ENCODE measurements at regions not wholly inside any gene's neighbourhood (a gene's known extent, or its start where the extent isn't known, plus 50 kb on each side); places are given as distances from the start of the nearest gene placed in this dataset.

- Mint-ChIP-seq H3K9me3 (peaks cover 4% of the 10 kb centered on the region), H3K27ac (no peak overlapping the region), H3K4me3 (ENCODE audit: low read depth) (no peak overlapping the region)
These were observed 243.0 kb upstream of the RPL38 start for GRCh38 chr17:73960469-73960868.

GRCh38 chr17:73962308-73962707 lies 241.2 kb upstream of the RPL38 start:
- no peak for DNase-seq (ENCODE audit: low spot score)
- H3K4me1 Mint-ChIP-seq (ENCODE audit: low read depth) = no peaks in the 10 kb centered on the region
- H3K27me3 Mint-ChIP-seq (ENCODE audit: low read depth) = peaks cover 11% of the 10 kb centered on the region
- H3K36me3 Mint-ChIP-seq (ENCODE audit: low read depth) = no peaks in the 10 kb centered on the region
- no peak overlapping the region for H3K27ac Mint-ChIP-seq
- H3K9me3 Mint-ChIP-seq = peaks cover 4% of the 10 kb centered on the region
- intact Hi-C loops (cut with micrococcal nuclease) = no loop called here
- no peak overlapping the region for H3K4me3 Mint-ChIP-seq (ENCODE audit: low read depth)

More at GRCh38 chr17:73960469-73960868, 243.0 kb upstream of the RPL38 start:
- Mint-ChIP-seq H3K27me3 (ENCODE audit: low read depth) (peaks cover 8% of the 10 kb centered on the region), H3K4me1 (ENCODE audit: low read depth) (no peaks in the 10 kb centered on the region), H3K36me3 (ENCODE audit: low read depth) (no peaks in the 10 kb centered on the region)
- intact Hi-C loops (cut with micrococcal nuclease) = no loop called here
- no peak for DNase-seq (ENCODE audit: low spot score)

GRCh38 chr17:73968680-73969079 lies 234.8 kb upstream of the RPL38 start:
- no peaks in the 10 kb centered on the region for H3K36me3 Mint-ChIP-seq (ENCODE audit: low read depth)
- no peak overlapping the region for H3K4me3 Mint-ChIP-seq (ENCODE audit: low read depth)
- peaks cover 4% of the 10 kb centered on the region for H3K9me3 Mint-ChIP-seq
- no peak overlapping the region for H3K27ac Mint-ChIP-seq
- peaks cover 20% of the 10 kb centered on the region for H3K27me3 Mint-ChIP-seq (ENCODE audit: low read depth)
- H3K4me1 Mint-ChIP-seq (ENCODE audit: low read depth) = no peaks in the 10 kb centered on the region
- intact Hi-C loops (cut with micrococcal nuclease) = no loop called here
- DNase-seq (ENCODE audit: low spot score) = no peak

- H3K4me3 Mint-ChIP-seq (ENCODE audit: low read depth) = no peak overlapping the region
- H3K36me3 Mint-ChIP-seq (ENCODE audit: low read depth) = no peaks in the 10 kb centered on the region
- no peak for DNase-seq (ENCODE audit: low spot score)
- H3K27ac Mint-ChIP-seq = no peak overlapping the region
- peaks cover 14% of the 10 kb centered on the region for H3K27me3 Mint-ChIP-seq (ENCODE audit: low read depth)
- H3K4me1 Mint-ChIP-seq (ENCODE audit: low read depth) = no peaks in the 10 kb centered on the region
- H3K9me3 Mint-ChIP-seq = peaks cover 4% of the 10 kb centered on the region
- intact Hi-C loops (cut with micrococcal nuclease) = no loop called here
These were observed 233.5 kb upstream of the RPL38 start for GRCh38 chr17:73969956-73970355.

GRCh38 chr17:73971127-73971526 lies 232.4 kb upstream of the RPL38 start:
- DNase-seq (ENCODE audit: low spot score) = no peak
- intact Hi-C loops (cut with micrococcal nuclease) = no loop called here
- Mint-ChIP-seq H3K4me1 (ENCODE audit: low read depth) (no peaks in the 10 kb centered on the region), H3K27ac (no peak overlapping the region), H3K9me3 (no peaks in the 10 kb centered on the region), H3K36me3 (ENCODE audit: low read depth) (no peaks in the 10 kb centered on the region), H3K4me3 (ENCODE audit: low read depth) (no peak overlapping the region), H3K27me3 (ENCODE audit: low read depth) (peaks cover 12% of the 10 kb centered on the region)

GRCh38 chr17:73972056-73972455 lies 231.4 kb upstream of the RPL38 start:
- no peaks in the 10 kb centered on the region for H3K36me3 Mint-ChIP-seq (ENCODE audit: low read depth)
- H3K4me3 Mint-ChIP-seq (ENCODE audit: low read depth) = no peak overlapping the region
- H3K27me3 Mint-ChIP-seq (ENCODE audit: low read depth) = peaks cover 10% of the 10 kb centered on the region
- H3K4me1 Mint-ChIP-seq (ENCODE audit: low read depth) = no peaks in the 10 kb centered on the region
- no peaks in the 10 kb centered on the region for H3K9me3 Mint-ChIP-seq
- no peak overlapping the region for H3K27ac Mint-ChIP-seq
- DNase-seq (ENCODE audit: low spot score) = no peak
- intact Hi-C loops (cut with micrococcal nuclease) = no loop called here

GRCh38 chr17:73972901-73973300 lies 230.6 kb upstream of the RPL38 start:
- no peak for DNase-seq (ENCODE audit: low spot score)
- Mint-ChIP-seq H3K9me3 (no peaks in the 10 kb centered on the region), H3K4me1 (ENCODE audit: low read depth) (no peaks in the 10 kb centered on the region), H3K36me3 (ENCODE audit: low read depth) (no peaks in the 10 kb centered on the region), H3K27ac (no peak overlapping the region), H3K4me3 (ENCODE audit: low read depth) (no peak overlapping the region), H3K27me3 (ENCODE audit: low read depth) (peaks cover 7% of the 10 kb centered on the region)
- intact Hi-C loops (cut with micrococcal nuclease) = no loop called here

GRCh38 chr17:73973586-73974409 lies 229.7 kb upstream of the RPL38 start:
- Mint-ChIP-seq H3K27ac (no peak overlapping the region), H3K4me3 (ENCODE audit: low read depth) (no peak overlapping the region), H3K36me3 (ENCODE audit: low read depth) (no peaks in the 10 kb centered on the region), H3K27me3 (ENCODE audit: low read depth) (peaks cover 7% of the 10 kb centered on the region), H3K9me3 (no peaks in the 10 kb centered on the region), H3K4me1 (ENCODE audit: low read depth) (no peaks in the 10 kb centered on the region)
- DNase-seq (ENCODE audit: low spot score) = no peak
- intact Hi-C loops (cut with micrococcal nuclease) = no loop called here

- intact Hi-C loops (cut with micrococcal nuclease) = no loop called here
- Mint-ChIP-seq H3K36me3 (ENCODE audit: low read depth) (no peaks in the 10 kb centered on the region), H3K27me3 (ENCODE audit: low read depth) (peaks cover 7% of the 10 kb centered on the region), H3K4me3 (ENCODE audit: low read depth) (no peak overlapping the region), H3K4me1 (ENCODE audit: low read depth) (no peaks in the 10 kb centered on the region), H3K9me3 (no peaks in the 10 kb centered on the region), H3K27ac (no peak overlapping the region)
- DNase-seq (ENCODE audit: low spot score) = no peak
These were observed 228.9 kb upstream of the RPL38 start for GRCh38 chr17:73974536-73974935.

- no peaks in the 10 kb centered on the region for H3K36me3 Mint-ChIP-seq (ENCODE audit: low read depth)
- no peak overlapping the region for H3K27ac Mint-ChIP-seq
- intact Hi-C loops (cut with micrococcal nuclease) = no loop called here
- H3K4me3 Mint-ChIP-seq (ENCODE audit: low read depth) = no peak overlapping the region
- no peaks in the 10 kb centered on the region for H3K9me3 Mint-ChIP-seq
- H3K27me3 Mint-ChIP-seq (ENCODE audit: low read depth) = peaks cover 3% of the 10 kb centered on the region
- no peaks in the 10 kb centered on the region for H3K4me1 Mint-ChIP-seq (ENCODE audit: low read depth)
- no peak for DNase-seq (ENCODE audit: low spot score)
These were observed 227.3 kb upstream of the RPL38 start for GRCh38 chr17:73976147-73976546.

- no peaks in the 10 kb centered on the region for H3K9me3 Mint-ChIP-seq
- peaks cover 3% of the 10 kb centered on the region for H3K27me3 Mint-ChIP-seq (ENCODE audit: low read depth)
- DNase-seq (ENCODE audit: low spot score) = no peak
- no peak overlapping the region for H3K4me3 Mint-ChIP-seq (ENCODE audit: low read depth)
- no peak overlapping the region for H3K27ac Mint-ChIP-seq
- H3K4me1 Mint-ChIP-seq (ENCODE audit: low read depth) = no peaks in the 10 kb centered on the region
- H3K36me3 Mint-ChIP-seq (ENCODE audit: low read depth) = no peaks in the 10 kb centered on the region
- intact Hi-C loops (cut with micrococcal nuclease) = no loop called here
These were observed 226.6 kb upstream of the RPL38 start for GRCh38 chr17:73976676-73977521.

- Mint-ChIP-seq H3K4me3 (ENCODE audit: low read depth) (no peak overlapping the region), H3K4me1 (ENCODE audit: low read depth) (peaks cover 7% of the 10 kb centered on the region), H3K27ac (no peak overlapping the region), H3K27me3 (ENCODE audit: low read depth) (peaks cover 5% of the 10 kb centered on the region), H3K9me3 (no peaks in the 10 kb centered on the region), H3K36me3 (ENCODE audit: low read depth) (no peaks in the 10 kb centered on the region)
- DNase-seq (ENCODE audit: low spot score) = no peak
- intact Hi-C loops (cut with micrococcal nuclease) = no loop called here
These were observed 223.0 kb upstream of the RPL38 start for GRCh38 chr17:73980517-73980916.

GRCh38 chr17:73982871-73983270 lies 220.6 kb upstream of the RPL38 start:
- Mint-ChIP-seq H3K27ac (no peak overlapping the region), H3K4me3 (ENCODE audit: low read depth) (no peak overlapping the region), H3K9me3 (no peaks in the 10 kb centered on the region), H3K4me1 (ENCODE audit: low read depth) (peaks cover 7% of the 10 kb centered on the region), H3K27me3 (ENCODE audit: low read depth) (peaks cover 5% of the 10 kb centered on the region), H3K36me3 (ENCODE audit: low read depth) (no peaks in the 10 kb centered on the region)
- intact Hi-C loops (cut with micrococcal nuclease) = no loop called here
- no peak for DNase-seq (ENCODE audit: low spot score)

All from activated T-helper 2 cell treated with anti-CD3 and anti-CD28 coated beads, Interferon-gamma antibody, Interleukin-2, Interleukin-4, amounts not matched to agents 10 μg/mL and 5 μg/mL and 100 μg/mL, durations not matched to agents 14 hours and 24 hours and 36 hours (primary cell).